ENCODE measurements at regions not wholly inside any gene's neighbourhood (a gene's known extent, or its start where the extent isn't known, plus 50 kb on each side); places are given as distances from the start of the nearest gene placed in this dataset.

DNA sequence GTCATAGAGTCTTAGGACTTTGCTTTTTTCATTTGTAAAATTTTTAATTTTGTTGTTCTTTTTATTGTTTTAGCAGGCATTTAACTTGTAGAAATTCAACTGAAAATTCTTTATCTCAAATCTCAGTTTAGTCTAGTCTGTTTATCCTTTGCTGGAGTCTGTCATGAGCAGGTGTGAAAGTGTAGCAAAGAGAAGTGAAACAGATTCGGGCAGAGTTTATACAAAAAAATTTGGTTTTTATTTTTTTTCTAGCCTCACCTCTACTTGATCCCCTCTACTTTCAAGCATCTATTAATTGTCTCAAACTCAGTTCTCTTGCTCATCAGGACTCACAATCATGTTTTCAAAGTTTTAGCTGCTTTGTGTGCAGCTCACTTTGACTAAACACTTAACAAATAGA lies 655.2 kb downstream of the HDGFL1 start:
- TF ChIP-seq, protein P1, sequence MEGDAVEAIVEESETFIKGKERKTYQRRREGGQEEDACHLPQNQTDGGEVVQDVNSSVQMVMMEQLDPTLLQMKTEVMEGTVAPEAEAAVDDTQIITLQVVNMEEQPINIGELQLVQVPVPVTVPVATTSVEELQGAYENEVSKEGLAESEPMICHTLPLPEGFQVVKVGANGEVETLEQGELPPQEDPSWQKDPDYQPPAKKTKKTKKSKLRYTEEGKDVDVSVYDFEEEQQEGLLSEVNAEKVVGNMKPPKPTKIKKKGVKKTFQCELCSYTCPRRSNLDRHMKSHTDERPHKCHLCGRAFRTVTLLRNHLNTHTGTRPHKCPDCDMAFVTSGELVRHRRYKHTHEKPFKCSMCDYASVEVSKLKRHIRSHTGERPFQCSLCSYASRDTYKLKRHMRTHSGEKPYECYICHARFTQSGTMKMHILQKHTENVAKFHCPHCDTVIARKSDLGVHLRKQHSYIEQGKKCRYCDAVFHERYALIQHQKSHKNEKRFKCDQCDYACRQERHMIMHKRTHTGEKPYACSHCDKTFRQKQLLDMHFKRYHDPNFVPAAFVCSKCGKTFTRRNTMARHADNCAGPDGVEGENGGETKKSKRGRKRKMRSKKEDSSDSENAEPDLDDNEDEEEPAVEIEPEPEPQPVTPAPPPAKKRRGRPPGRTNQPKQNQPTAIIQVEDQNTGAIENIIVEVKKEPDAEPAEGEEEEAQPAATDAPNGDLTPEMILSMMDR (IDR thresholded peaks at IDR 0.05), result no peak
- TF ChIP-seq POLR2A (IDR thresholded peaks at IDR 0.05; ENCODE audit: low read length) (no peak), ZFP36 (IDR thresholded peaks at IDR 0.05; ENCODE audit: borderline replicate concordance, partially characterized antibody) (no peak), JUN (IDR thresholded peaks at IDR 0.05) (no peak), SMC3 (IDR thresholded peaks at IDR 0.05) (no peak), POLR2AphosphoS2 (conservative IDR thresholded peaks at IDR 0.05; ENCODE audit: low read length) (no peak), RAD21 (conservative IDR thresholded peaks at IDR 0.05 in 1 of 2, IDR thresholded peaks at IDR 0.05 in 1 of 2) (no peak), RCOR1 (IDR thresholded peaks at IDR 0.05; ENCODE audit: low read depth, low read length) (no peak), EP300 (IDR thresholded peaks at IDR 0.05) (no peak), SREBF2 (IDR thresholded peaks at IDR 0.05) (no peak), KDM1A (IDR thresholded peaks at IDR 0.05; ENCODE audit: low read depth) (no peak), RFX5 (IDR thresholded peaks at IDR 0.05) (no peak)
- TF ChIP-seq, protein P2, sequence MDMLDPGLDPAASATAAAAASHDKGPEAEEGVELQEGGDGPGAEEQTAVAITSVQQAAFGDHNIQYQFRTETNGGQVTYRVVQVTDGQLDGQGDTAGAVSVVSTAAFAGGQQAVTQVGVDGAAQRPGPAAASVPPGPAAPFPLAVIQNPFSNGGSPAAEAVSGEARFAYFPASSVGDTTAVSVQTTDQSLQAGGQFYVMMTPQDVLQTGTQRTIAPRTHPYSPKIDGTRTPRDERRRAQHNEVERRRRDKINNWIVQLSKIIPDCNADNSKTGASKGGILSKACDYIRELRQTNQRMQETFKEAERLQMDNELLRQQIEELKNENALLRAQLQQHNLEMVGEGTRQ (IDR thresholded peaks at IDR 0.05), result no peak

Data from A549 (cell line).